HepG2 (cell line): ENCODE measurements at regions not wholly inside any gene's neighbourhood (a gene's known extent, or its start where the extent isn't known, plus 50 kb on each side); places are given as distances from the start of the nearest gene placed in this dataset.

ENCODE experiments used
- BRCA1 ChIP-seq: sonication (generic); formaldehyde crosslinking; IDR thresholded peaks from 2 replicates; pipeline ENCODE4 v1.4.0; 2020; ENCODE audit warnings: missing genetic modification reagents
- CEBPG ChIP-seq: IDR thresholded peaks from 2 replicates; pipeline ENCODE4 v1.6.1; 2016
- CHD2 ChIP-seq: IDR thresholded peaks from 2 replicates; pipeline ENCODE4 v1.6.1; 2011; ENCODE audit warnings: low read depth, low read length, improper control_type of control experiment
- KDM2A ChIP-seq: sonication (generic); formaldehyde crosslinking; IDR thresholded peaks from 2 replicates; pipeline ENCODE4 v1.4.0; 2020; ENCODE audit warnings: low read depth, missing genetic modification reagents, borderline replicate concordance
- MXD4 ChIP-seq: IDR thresholded peaks from 2 replicates; pipeline ENCODE4 v1.6.1; 2016; ENCODE audit warnings: mild to moderate bottlenecking, missing biosample characterization, missing genetic modification reagents
- NFKBIZ ChIP-seq: IDR thresholded peaks from 2 replicates; pipeline ENCODE4 v1.6.1; 2018; ENCODE audit warnings: missing genetic modification reagents, missing compliant biosample characterization
- PRDM10 ChIP-seq: sonication (generic); formaldehyde crosslinking; IDR thresholded peaks from 2 replicates; pipeline ENCODE4 v1.4.0; 2020; ENCODE audit warnings: low read depth, missing genetic modification reagents
- SAP130 ChIP-seq: IDR thresholded peaks from 2 replicates; pipeline ENCODE4 v1.6.1; 2016; ENCODE audit warnings: low read depth
- SIX1 ChIP-seq: sonication (generic); formaldehyde crosslinking; IDR thresholded peaks from 2 replicates; pipeline ENCODE4 v1.4.0; 2020; ENCODE audit warnings: missing genetic modification reagents, borderline replicate concordance
- SSRP1 ChIP-seq: IDR thresholded peaks from 2 replicates; pipeline ENCODE4 v1.6.1; 2016; ENCODE audit warnings: control low read depth
- USF2 ChIP-seq, 2 experiments: sonication (generic) in 1 of 2; formaldehyde crosslinking in 1 of 2; IDR thresholded peaks; 2 replicates each; pipeline versions ENCODE4 v1.5.1 to v1.6.1; 2011 to 2020; ENCODE audit warnings: borderline replicate concordance in 1 of 2, low read depth in 1 of 2, low read length in 1 of 2, mild to moderate bottlenecking in 1 of 2, missing genetic modification reagents in 1 of 2, moderate library complexity in 1 of 2
- ZBTB26 ChIP-seq: IDR thresholded peaks from 2 replicates; pipeline ENCODE4 v1.6.1; 2016; ENCODE audit warnings: missing compliant biosample characterization, missing genetic modification reagents, borderline replicate concordance
- ZBTB38 ChIP-seq: sonication (generic); formaldehyde crosslinking; IDR thresholded peaks from 2 replicates; pipeline ENCODE4 v1.5.1; 2020; ENCODE audit warnings: mild to moderate bottlenecking, missing genetic modification reagents
- ZBTB39 ChIP-seq: sonication (generic); formaldehyde crosslinking; IDR thresholded peaks from 2 replicates; pipeline ENCODE4 v1.5.0; 2020; ENCODE audit warnings: missing genetic modification reagents
- ZFP91 ChIP-seq: sonication (generic); formaldehyde crosslinking; IDR thresholded peaks from 2 replicates; pipeline ENCODE4 v1.9.0; 2022; ENCODE audit warnings: missing genetic modification reagents, mild to moderate bottlenecking, borderline replicate concordance
- ZNF232 ChIP-seq: sonication (generic); formaldehyde crosslinking; IDR thresholded peaks from 2 replicates; pipeline ENCODE4 v1.4.0; 2020; ENCODE audit warnings: missing genetic modification reagents, borderline replicate concordance
- ZNF343 ChIP-seq: sonication (generic); formaldehyde crosslinking; IDR thresholded peaks from 2 replicates; pipeline ENCODE4 v1.4.0; 2020; ENCODE audit warnings: mild to moderate bottlenecking, missing genetic modification reagents

- TF ChIP-seq ZBTB26 (CRISPR knock-in tag) = peak; percentile 74; the same call in 1 of the 2 replicates
- TF ChIP-seq ZBTB39 (CRISPR knock-in tag) = peak; percentile 89
- TF ChIP-seq ZNF343 (CRISPR knock-in tag) = peak; percentile 56; the same call in 1 of the 2 replicates
- TF ChIP-seq CEBPG = peak; percentile 81
- TF ChIP-seq BRCA1 (CRISPR knock-in tag) = peak; percentile 29; the same call in 1 of the 2 replicates
- peak; percentile 81 for TF ChIP-seq ZFP91 (CRISPR knock-in tag)
- TF ChIP-seq NFKBIZ (CRISPR knock-in tag) = peak; percentile 92
- TF ChIP-seq KDM2A (CRISPR knock-in tag) = peak; percentile 85; the same call in 1 of the 2 replicates
- peak; percentile 90; the same call in 1 of the 2 replicates for TF ChIP-seq ZBTB38 (CRISPR knock-in tag)
- TF ChIP-seq SIX1 = peak; percentile 66; the same call in 1 of the 2 replicates
- peak; percentile 99 for TF ChIP-seq SAP130 (CRISPR knock-in tag)
- TF ChIP-seq ZNF232 (CRISPR knock-in tag) = peak; percentile 93; the same call in 1 of the 2 replicates
- TF ChIP-seq CHD2 = peak; percentile 23; the same call in 1 of the 2 replicates
- TF ChIP-seq SSRP1 (CRISPR knock-in tag) = 0 out of 2 replicates have a peak, but pooled peaks have one; percentile 17
- peak; percentile 75; the same call in 1 of the 2 replicates for TF ChIP-seq PRDM10
- TF ChIP-seq MXD4 = peak; percentile 92
- TF ChIP-seq USF2 (IDR thresholded peaks at IDR 0.05; ENCODE audit: low read depth, low read length) = peak; percentile 83
- peak; percentile 88 for TF ChIP-seq USF2 (CRISPR knock-in tag; IDR thresholded peaks at IDR 0.05; ENCODE audit: borderline replicate concordance)
Measured at GRCh38 chr16:21512280-21513192, 86.8 kb upstream of the METTL9 start (continued).
